ENCODE measurements at regions not wholly inside any gene's neighbourhood (a gene's known extent, or its start where the extent isn't known, plus 50 kb on each side); places are given as distances from the start of the nearest gene placed in this dataset.

DNA sequence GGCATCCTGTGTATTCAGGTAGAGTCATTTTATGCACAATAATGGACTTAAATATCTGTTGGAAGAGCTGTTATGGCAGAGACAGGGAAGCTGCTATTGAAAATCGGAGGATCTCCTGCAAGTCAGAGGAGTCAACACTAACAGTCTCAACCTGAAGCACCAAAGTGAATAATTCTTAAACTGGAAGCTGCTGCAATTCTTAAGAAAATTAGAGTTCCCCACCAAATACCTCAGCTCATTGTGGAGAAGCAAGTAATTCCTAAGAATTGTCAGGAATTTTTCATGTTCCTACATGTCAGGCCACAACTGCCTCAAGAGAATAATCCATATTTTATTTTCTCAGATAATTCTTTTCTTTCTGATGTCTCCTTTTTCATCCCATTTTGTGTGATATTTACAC is 892.6 kb upstream of the LCORL start:
- no peaks in the 10 kb centered on the region for H3K4me1 ChIP-seq (ENCODE audit: insufficient read depth)
- no peaks in the 10 kb centered on the region for H3K36me3 ChIP-seq
- no peaks in the 10 kb centered on the region for H3K27me3 ChIP-seq
- no peak overlapping the region for H3K27ac ChIP-seq
- no peak for DNase-seq
- H3K4me3 ChIP-seq, result no peak overlapping the region
- WGBS, 3 donors, result 88 to 95% (median 92%) methylated on average over 1 of the region's 1 CpG
- H3K9me3 ChIP-seq, result no peaks in the 10 kb centered on the region
- intact Hi-C loops (cut with DNase I), result no loop called here
- TF ChIP-seq EP300 (IDR thresholded peaks at IDR 0.05) (no peak), POLR2A (IDR thresholded peaks at IDR 0.05) (no peak)
- TF ChIP-seq, protein P1, sequence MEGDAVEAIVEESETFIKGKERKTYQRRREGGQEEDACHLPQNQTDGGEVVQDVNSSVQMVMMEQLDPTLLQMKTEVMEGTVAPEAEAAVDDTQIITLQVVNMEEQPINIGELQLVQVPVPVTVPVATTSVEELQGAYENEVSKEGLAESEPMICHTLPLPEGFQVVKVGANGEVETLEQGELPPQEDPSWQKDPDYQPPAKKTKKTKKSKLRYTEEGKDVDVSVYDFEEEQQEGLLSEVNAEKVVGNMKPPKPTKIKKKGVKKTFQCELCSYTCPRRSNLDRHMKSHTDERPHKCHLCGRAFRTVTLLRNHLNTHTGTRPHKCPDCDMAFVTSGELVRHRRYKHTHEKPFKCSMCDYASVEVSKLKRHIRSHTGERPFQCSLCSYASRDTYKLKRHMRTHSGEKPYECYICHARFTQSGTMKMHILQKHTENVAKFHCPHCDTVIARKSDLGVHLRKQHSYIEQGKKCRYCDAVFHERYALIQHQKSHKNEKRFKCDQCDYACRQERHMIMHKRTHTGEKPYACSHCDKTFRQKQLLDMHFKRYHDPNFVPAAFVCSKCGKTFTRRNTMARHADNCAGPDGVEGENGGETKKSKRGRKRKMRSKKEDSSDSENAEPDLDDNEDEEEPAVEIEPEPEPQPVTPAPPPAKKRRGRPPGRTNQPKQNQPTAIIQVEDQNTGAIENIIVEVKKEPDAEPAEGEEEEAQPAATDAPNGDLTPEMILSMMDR (IDR thresholded peaks at IDR 0.05), result no peak

DNA sequence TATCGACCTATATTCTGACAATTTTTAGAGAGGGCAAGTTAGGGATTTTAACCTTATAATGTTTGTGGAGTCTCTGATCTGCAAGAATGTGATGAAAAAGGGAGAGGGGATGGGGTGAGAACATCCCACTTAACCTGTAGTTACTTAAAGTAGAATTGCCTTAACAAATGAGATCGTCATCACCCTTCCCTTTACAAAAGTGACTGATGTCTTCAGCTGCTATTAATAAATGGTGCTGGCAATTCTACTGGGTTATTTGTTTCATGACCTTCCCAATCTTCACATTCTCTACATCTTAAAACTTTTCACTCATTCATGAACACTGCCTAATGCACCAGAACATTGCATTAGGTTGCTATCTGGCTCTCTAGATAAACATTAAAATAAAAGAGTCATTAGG is 873.4 kb upstream of the LCORL start:
- H3K36me3 ChIP-seq, result no peaks in the 10 kb centered on the region
- H3K27ac ChIP-seq, result no peak overlapping the region
- H3K4me3 ChIP-seq, result no peak overlapping the region
- TF ChIP-seq, protein P1 (IDR thresholded peaks at IDR 0.05), result no peak
- no peak for TF ChIP-seq EP300 (IDR thresholded peaks at IDR 0.05)
- no peak for TF ChIP-seq POLR2A (IDR thresholded peaks at IDR 0.05)
- intact Hi-C loops (cut with DNase I), result no loop called here
- DNase-seq, result no peak
- H3K27me3 ChIP-seq, result no peaks in the 10 kb centered on the region
- WGBS, 3 donors, result 31 to 56% (median 51%) methylated on average over 2 of the region's 2 CpGs
- no peaks in the 10 kb centered on the region for H3K4me1 ChIP-seq (ENCODE audit: insufficient read depth)
- no peaks in the 10 kb centered on the region for H3K9me3 ChIP-seq

DNA sequence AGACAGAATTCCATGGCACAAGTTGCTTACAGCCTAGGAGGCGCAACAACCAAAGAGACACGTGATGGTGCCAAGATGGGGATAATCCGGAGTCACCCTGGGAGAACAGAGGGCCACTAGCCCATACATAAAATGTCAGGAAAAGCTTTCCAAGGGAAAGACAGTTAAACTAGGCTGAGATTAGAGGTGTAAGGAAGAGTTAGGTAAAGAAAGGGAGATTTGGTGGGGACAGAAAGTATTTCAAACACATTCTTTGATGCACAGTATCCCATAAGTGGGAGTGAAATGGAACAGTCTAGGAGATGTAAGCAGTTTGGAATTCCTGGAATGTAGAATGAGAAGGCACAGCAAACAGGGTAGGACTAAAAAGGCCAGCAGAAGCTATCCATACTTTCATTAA is 860.9 kb upstream of the LCORL start:
- H3K27me3 ChIP-seq, result no peaks in the 10 kb centered on the region
- H3K4me1 ChIP-seq (ENCODE audit: insufficient read depth), result no peaks in the 10 kb centered on the region
- no peak overlapping the region for H3K27ac ChIP-seq
- no peaks in the 10 kb centered on the region for H3K9me3 ChIP-seq
- 61 to 64% (median 63%) methylated on average over 3 of the region's 3 CpGs for WGBS, 3 donors
- TF ChIP-seq POLR2A (IDR thresholded peaks at IDR 0.05) (no peak), EP300 (IDR thresholded peaks at IDR 0.05) (no peak)
- TF ChIP-seq, protein P1 (IDR thresholded peaks at IDR 0.05), result no peak
- DNase-seq, result no peak
- H3K36me3 ChIP-seq, result no peaks in the 10 kb centered on the region
- no peak overlapping the region for H3K4me3 ChIP-seq
- intact Hi-C loops (cut with DNase I), result no loop called here

DNA sequence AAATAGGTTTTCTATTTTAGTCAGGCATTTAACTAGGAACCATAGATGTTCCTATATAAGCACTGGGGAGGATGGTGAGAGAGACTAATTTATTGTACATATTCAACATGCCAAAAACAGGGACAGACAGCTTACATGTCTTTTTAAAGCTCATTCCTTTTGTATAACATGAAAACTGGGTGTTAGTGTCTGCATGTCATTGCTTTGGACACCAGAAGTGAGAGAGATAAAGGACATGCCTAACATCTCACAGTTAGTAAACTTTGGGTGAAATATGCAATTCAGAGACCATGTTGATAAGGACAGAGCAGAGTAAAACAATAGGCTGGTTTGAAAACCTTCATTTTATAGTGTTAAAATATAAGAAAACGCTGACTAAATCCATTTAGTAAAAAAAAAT is 860.0 kb upstream of the LCORL start:
- TF ChIP-seq, protein P1 (IDR thresholded peaks at IDR 0.05), result no peak
- TF ChIP-seq POLR2A (IDR thresholded peaks at IDR 0.05), result no peak
- no peak for TF ChIP-seq EP300 (IDR thresholded peaks at IDR 0.05)
- Histone ChIP-seq H3K27ac (no peak overlapping the region), H3K36me3 (no peaks in the 10 kb centered on the region), H3K4me1 (ENCODE audit: insufficient read depth) (no peaks in the 10 kb centered on the region), H3K4me3 (no peak overlapping the region), H3K9me3 (no peaks in the 10 kb centered on the region), H3K27me3 (no peaks in the 10 kb centered on the region)
- intact Hi-C loops (cut with DNase I), result no loop called here
- DNase-seq, result no peak
- 58 to 75% (median 70%) methylated on average over 1 of the region's 1 CpG for WGBS, 3 donors

DNA sequence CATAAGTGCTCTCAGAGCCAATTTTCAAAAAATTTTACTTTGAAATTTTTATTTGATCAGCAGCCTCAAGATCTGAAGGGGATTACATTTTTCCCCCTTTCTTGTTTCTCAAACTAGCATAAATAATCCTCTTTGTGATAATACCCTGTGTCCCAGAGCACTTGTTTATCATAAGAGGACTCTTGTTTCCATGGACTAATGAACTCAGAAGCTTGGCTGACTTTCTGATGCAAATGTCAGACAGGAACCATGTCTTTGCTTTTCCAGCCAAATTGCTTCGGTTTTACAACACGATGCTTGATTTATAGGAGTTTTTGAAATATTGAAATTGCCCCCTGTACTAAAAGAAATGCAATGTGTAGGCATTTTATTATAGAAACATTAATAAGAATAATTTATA is 859.3 kb upstream of the LCORL start:
- 9 to 15% (median 12%) methylated on average over 2 of the region's 2 CpGs for WGBS, 3 donors
- H3K36me3 ChIP-seq, result no peaks in the 10 kb centered on the region
- intact Hi-C loops (cut with DNase I), result no loop called here
- no peaks in the 10 kb centered on the region for H3K27me3 ChIP-seq
- no peaks in the 10 kb centered on the region for H3K4me1 ChIP-seq (ENCODE audit: insufficient read depth)
- TF ChIP-seq, protein P1 (IDR thresholded peaks at IDR 0.05), result no peak
- TF ChIP-seq EP300 (IDR thresholded peaks at IDR 0.05), result no peak
- no peak for TF ChIP-seq POLR2A (IDR thresholded peaks at IDR 0.05)
- H3K4me3 ChIP-seq, result no peak overlapping the region
- DNase-seq, result no peak
- H3K27ac ChIP-seq, result no peak overlapping the region
- H3K9me3 ChIP-seq, result no peaks in the 10 kb centered on the region
